SK-N-SH treated with all-trans-retinoic acid at 6 μM for 48 hours (cell line): ENCODE measurements at regions not wholly inside any gene's neighbourhood (a gene's known extent, or its start where the extent isn't known, plus 50 kb on each side); places are given as distances from the start of the nearest gene placed in this dataset.

ENCODE experiments used
- ATAC-seq: fragments of 200-7000 bp; cut with Tn5 transposase; 3 replicates; pipeline ENCODE4 v1.9.1; 2020; ENCODE audit warnings: mild to moderate bottlenecking, moderate library complexity
- CSDC2 ChIP-seq: fragments of 250-450 bp; sonication (Bioruptor Pico); IDR thresholded peaks from 2 replicates; pipeline ENCODE4 v1.5.0; 2020; ENCODE audit warnings: mild to moderate bottlenecking, moderate library complexity
- OSR1 ChIP-seq: fragments of 250-450 bp; sonication (Bioruptor Pico); IDR thresholded peaks from 2 replicates; pipeline ENCODE4 v1.8.0; 2022; ENCODE audit warnings: moderate library complexity, mild to moderate bottlenecking, inconsistent platforms
- PPARA ChIP-seq: fragments of 250-450 bp; sonication (Bioruptor Pico); IDR thresholded peaks from 2 replicates; pipeline ENCODE4 v1.5.0; 2020; ENCODE audit warnings: mild to moderate bottlenecking, borderline replicate concordance
- RARB ChIP-seq: fragments of 250-450 bp; sonication (Bioruptor Pico); IDR thresholded peaks from 2 replicates; pipeline ENCODE4 v1.8.0; 2021; ENCODE audit warnings: mild to moderate bottlenecking, moderate library complexity
- SNAI2 ChIP-seq: fragments of 250-450 bp; sonication (Bioruptor Pico); IDR thresholded peaks from 2 replicates; pipeline ENCODE4 v1.5.0; 2020; ENCODE audit warnings: mild to moderate bottlenecking, moderate library complexity
- TOX ChIP-seq: fragments of 250-450 bp; sonication (Bioruptor Pico); IDR thresholded peaks from 2 replicates; pipeline ENCODE4 v1.8.0; 2021; ENCODE audit warnings: mild to moderate bottlenecking, moderate library complexity, borderline replicate concordance
- TSHZ2 ChIP-seq: fragments of 250-450 bp; sonication (Bioruptor Pico); IDR thresholded peaks from 2 replicates; pipeline ENCODE4 v1.5.0; 2020; ENCODE audit warnings: mild to moderate bottlenecking, moderate library complexity
- ZFP3 ChIP-seq: fragments of 250-450 bp; sonication (Bioruptor Pico); IDR thresholded peaks from 2 replicates; pipeline ENCODE4 v1.5.0; 2020; ENCODE audit warnings: mild to moderate bottlenecking, moderate library complexity
- ZFP30 ChIP-seq: fragments of 450-650 bp; formaldehyde crosslinking; IDR thresholded peaks from 2 replicates; pipeline ENCODE4 v1.5.0; 2022; ENCODE audit warnings: mild to moderate bottlenecking, moderate library complexity
- ZNF565 ChIP-seq: fragments of 450-650 bp; formaldehyde crosslinking; conservative IDR thresholded peaks from 2 replicates; pipeline ENCODE4 v1.5.0; 2020; ENCODE audit warnings: low read depth, mild to moderate bottlenecking, moderate library complexity
- ZNF70 ChIP-seq: fragments of 450-650 bp; formaldehyde crosslinking; IDR thresholded peaks from 2 replicates; pipeline ENCODE4 v1.5.0; 2020; ENCODE audit warnings: mild to moderate bottlenecking, moderate library complexity
- TF ChIP-seq, protein P1 (sequence below): fragments of 250-450 bp; sonication (Bioruptor Pico); IDR thresholded peaks from 2 replicates; pipeline ENCODE4 v1.8.0; 2020; ENCODE audit warnings: mild to moderate bottlenecking, moderate library complexity, borderline replicate concordance
- TF ChIP-seq, protein P2 (sequence below): fragments of 250-450 bp; sonication (Bioruptor Pico); IDR thresholded peaks from 2 replicates; pipeline ENCODE4 v1.5.1; 2021; ENCODE audit warnings: mild to moderate bottlenecking, moderate library complexity
- TF ChIP-seq, protein P3 (sequence below): fragments of 250-450 bp; sonication (Bioruptor Pico); IDR thresholded peaks from 2 replicates; pipeline ENCODE4 v1.8.0; 2021; ENCODE audit warnings: low read depth, mild to moderate bottlenecking, moderate library complexity, borderline replicate concordance
- TF ChIP-seq, protein P4 (sequence below): fragments of 250-450 bp; sonication (Bioruptor Pico); IDR thresholded peaks from 2 replicates; pipeline ENCODE4 v1.5.1; 2020; ENCODE audit warnings: low read depth, mild to moderate bottlenecking, moderate library complexity

DNA sequence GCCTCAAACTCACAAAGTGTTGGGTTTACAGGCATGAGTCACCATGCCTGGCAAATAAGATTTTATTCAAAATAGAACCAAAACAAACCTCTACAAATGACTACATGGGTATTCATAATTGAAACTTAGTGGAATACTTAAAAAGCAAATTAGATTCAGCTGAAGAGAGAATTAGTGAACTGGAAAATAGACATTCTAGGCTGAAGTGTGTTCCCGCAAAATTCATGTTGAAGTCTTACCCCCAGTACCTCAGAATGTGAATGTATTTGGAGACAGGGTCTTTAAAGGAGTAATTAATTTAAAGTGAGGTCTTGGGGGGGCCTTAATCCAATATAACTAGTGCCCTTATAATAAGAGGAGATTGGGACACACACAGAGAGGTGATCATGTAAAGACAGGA is 88.5 kb upstream of the OTOS start:
- no peak for ATAC-seq
- peak; percentile 79 for TF ChIP-seq ZFP30
- TF ChIP-seq SNAI2 (CRISPR knock-in tag), result no peak

DNA sequence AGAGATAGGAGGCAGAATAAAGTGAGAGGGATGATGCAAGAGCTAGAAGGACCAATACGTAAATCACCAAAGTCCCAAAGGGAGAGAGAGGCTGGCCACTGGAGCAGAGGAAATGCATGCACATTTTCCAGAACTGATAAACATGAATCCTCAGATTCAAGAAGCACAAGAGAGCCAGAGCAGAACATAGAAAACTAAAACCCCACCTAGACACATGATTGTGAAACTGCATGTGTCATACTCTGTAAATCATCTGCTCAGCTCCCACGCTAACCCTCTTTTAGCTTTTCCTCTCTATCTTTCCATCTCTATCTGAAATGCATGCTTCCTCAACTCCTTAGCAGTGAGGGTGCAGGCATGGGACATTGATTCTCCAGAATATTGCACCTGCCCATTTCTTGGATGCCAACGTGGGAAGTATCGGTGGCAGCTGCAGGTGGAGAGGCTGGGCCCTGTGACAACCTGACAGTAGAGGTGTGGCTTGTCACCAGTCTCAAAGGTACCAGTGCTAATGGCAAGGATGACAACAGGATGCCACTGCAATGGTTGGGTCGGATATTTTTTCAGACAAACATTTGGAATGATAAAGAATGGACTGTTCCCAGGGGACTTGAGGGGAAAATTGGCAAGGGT is 89.3 kb upstream of the OTOS start:
- TF ChIP-seq RARB (CRISPR knock-in tag), result no peak
- TF ChIP-seq ZFP3 (CRISPR knock-in tag), result no peak
- TF ChIP-seq OSR1 (CRISPR knock-in tag), result no peak
- no peak for TF ChIP-seq TSHZ2 (CRISPR knock-in tag)
- TF ChIP-seq, all 23 proteins: peak for 0
- ATAC-seq, result no peak

DNA sequence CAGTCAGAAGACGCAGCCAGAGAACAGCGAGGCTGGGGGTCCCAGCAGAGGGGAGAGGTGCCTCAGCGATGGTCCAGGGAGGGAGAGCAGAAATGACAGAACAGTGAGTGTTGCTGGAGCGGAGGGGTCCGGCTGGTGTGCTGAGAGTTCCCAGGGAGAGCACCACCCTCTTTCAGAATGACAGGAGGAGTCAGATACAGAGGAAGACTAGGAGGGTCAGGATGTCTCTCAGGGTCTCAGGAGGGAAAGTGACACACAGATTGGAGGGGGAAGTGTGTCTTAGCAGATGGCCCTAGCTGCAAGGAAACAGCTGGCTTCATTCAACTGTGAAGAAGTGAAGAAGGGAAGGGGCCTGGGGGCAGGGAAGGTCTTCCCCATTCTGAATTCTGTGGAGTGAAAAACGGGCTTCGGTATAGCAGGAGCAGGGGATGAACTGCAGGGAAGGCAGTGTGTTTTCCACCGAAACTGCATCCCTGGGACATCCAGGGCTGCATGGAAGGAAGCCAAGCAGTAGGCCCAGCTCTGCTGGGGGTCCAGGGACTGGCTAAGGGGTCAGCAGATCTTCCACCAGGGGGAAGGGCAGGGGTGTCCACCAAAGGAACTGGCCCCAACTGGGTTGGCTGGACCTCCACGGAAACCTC is 90.0 kb upstream of the OTOS start:
- no peak for ATAC-seq

More for the DNA sequence above, 90.0 kb upstream of the OTOS start:
- TF ChIP-seq, protein P1, sequence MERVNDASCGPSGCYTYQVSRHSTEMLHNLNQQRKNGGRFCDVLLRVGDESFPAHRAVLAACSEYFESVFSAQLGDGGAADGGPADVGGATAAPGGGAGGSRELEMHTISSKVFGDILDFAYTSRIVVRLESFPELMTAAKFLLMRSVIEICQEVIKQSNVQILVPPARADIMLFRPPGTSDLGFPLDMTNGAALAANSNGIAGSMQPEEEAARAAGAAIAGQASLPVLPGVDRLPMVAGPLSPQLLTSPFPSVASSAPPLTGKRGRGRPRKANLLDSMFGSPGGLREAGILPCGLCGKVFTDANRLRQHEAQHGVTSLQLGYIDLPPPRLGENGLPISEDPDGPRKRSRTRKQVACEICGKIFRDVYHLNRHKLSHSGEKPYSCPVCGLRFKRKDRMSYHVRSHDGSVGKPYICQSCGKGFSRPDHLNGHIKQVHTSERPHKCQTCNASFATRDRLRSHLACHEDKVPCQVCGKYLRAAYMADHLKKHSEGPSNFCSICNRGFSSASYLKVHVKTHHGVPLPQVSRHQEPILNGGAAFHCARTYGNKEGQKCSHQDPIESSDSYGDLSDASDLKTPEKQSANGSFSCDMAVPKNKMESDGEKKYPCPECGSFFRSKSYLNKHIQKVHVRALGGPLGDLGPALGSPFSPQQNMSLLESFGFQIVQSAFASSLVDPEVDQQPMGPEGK, result no peak
- TF ChIP-seq OSR1 (CRISPR knock-in tag) (no peak), TSHZ2 (CRISPR knock-in tag) (no peak), CSDC2 (CRISPR knock-in tag) (no peak), TOX (CRISPR knock-in tag) (no peak), ZNF70 (CRISPR knock-in tag) (no peak), ZFP3 (CRISPR knock-in tag) (no peak), RARB (CRISPR knock-in tag) (no peak), PPARA (CRISPR knock-in tag) (no peak), ZNF565 (CRISPR knock-in tag) (no peak), ZFP30 (no peak)
- TF ChIP-seq, protein P2, sequence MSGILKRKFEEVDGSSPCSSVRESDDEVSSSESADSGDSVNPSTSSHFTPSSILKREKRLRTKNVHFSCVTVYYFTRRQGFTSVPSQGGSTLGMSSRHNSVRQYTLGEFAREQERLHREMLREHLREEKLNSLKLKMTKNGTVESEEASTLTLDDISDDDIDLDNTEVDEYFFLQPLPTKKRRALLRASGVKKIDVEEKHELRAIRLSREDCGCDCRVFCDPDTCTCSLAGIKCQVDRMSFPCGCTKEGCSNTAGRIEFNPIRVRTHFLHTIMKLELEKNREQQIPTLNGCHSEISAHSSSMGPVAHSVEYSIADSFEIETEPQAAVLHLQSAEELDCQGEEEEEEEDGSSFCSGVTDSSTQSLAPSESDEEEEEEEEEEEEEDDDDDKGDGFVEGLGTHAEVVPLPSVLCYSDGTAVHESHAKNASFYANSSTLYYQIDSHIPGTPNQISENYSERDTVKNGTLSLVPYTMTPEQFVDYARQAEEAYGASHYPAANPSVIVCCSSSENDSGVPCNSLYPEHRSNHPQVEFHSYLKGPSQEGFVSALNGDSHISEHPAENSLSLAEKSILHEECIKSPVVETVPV (CRISPR knock-in tag), result no peak
- TF ChIP-seq, protein P3, sequence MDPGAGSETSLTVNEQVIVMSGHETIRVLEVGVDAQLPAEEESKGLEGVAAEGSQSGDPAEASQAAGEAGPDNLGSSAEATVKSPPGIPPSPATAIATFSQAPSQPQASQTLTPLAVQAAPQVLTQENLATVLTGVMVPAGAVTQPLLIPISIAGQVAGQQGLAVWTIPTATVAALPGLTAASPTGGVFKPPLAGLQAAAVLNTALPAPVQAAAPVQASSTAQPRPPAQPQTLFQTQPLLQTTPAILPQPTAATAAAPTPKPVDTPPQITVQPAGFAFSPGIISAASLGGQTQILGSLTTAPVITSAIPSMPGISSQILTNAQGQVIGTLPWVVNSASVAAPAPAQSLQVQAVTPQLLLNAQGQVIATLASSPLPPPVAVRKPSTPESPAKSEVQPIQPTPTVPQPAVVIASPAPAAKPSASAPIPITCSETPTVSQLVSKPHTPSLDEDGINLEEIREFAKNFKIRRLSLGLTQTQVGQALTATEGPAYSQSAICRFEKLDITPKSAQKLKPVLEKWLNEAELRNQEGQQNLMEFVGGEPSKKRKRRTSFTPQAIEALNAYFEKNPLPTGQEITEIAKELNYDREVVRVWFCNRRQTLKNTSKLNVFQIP, result no peak
- TF ChIP-seq, protein P4, sequence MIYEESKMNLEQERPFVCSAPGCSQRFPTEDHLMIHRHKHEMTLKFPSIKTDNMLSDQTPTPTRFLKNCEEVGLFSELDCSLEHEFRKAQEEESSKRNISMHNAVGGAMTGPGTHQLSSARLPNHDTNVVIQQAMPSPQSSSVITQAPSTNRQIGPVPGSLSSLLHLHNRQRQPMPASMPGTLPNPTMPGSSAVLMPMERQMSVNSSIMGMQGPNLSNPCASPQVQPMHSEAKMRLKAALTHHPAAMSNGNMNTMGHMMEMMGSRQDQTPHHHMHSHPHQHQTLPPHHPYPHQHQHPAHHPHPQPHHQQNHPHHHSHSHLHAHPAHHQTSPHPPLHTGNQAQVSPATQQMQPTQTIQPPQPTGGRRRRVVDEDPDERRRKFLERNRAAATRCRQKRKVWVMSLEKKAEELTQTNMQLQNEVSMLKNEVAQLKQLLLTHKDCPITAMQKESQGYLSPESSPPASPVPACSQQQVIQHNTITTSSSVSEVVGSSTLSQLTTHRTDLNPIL, result no peak
